ENCODE measurements at regions not wholly inside any gene's neighbourhood (a gene's known extent, or its start where the extent isn't known, plus 50 kb on each side); places are given as distances from the start of the nearest gene placed in this dataset.
A peak's percentile ranks its signal among the peaks of the same experiment; 100 is the strongest.
"Not testable (repeated sequence)": the region's sequence is repeated elsewhere in the genome, so short reads cannot be mapped to it uniquely, and the experiment has no call there.

- peak; percentile 2 for DNase-seq (ENCODE audit: low read depth)
Observed at GRCh38 chr1:105608713-105609112, 1447.8 kb upstream of the PRMT6 start.

DNA sequence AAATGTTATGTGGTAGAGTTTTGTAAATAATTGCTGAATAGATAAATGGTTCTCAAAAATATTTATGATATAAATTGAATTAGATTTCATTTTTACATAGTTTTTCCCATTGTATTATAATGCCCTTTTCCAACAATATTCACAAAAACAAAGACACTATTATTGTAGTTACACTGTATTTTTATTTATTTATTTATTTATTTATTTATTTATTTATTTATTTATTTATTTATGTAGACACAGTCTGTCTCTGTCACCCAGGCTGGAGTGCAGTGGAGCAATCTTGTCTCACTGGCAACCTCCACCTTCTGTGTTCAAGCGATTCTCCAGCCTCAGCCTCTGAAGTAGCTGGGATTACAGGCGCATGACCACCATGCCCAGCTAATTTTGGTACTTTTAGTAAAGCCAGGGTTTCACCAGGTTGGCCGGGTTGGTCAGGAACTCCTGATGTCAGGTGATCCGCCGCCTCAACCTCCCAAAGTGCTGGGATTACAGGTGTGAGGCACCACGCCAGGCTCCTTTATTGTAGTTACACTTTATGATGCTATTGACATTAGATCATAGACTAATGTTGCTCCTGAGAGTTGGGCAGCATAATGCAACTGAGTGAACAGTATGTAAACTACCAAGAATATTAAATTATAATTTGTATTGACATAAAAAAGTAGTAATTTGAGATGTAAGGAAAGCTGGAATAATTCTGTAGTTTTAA, 1430.0 kb upstream of the PRMT6 start:
- TF ChIP-seq, protein P1, sequence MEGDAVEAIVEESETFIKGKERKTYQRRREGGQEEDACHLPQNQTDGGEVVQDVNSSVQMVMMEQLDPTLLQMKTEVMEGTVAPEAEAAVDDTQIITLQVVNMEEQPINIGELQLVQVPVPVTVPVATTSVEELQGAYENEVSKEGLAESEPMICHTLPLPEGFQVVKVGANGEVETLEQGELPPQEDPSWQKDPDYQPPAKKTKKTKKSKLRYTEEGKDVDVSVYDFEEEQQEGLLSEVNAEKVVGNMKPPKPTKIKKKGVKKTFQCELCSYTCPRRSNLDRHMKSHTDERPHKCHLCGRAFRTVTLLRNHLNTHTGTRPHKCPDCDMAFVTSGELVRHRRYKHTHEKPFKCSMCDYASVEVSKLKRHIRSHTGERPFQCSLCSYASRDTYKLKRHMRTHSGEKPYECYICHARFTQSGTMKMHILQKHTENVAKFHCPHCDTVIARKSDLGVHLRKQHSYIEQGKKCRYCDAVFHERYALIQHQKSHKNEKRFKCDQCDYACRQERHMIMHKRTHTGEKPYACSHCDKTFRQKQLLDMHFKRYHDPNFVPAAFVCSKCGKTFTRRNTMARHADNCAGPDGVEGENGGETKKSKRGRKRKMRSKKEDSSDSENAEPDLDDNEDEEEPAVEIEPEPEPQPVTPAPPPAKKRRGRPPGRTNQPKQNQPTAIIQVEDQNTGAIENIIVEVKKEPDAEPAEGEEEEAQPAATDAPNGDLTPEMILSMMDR (IDR thresholded peaks at IDR 0.05; ENCODE audit: insufficient read depth, low read length) = no peak
- no peak overlapping the region for H3K4me3 ChIP-seq (ENCODE audit: low read depth, low read length)
- no peak for DNase-seq (ENCODE audit: low read depth)

More at GRCh38 chr1:105608713-105609112, 1447.8 kb upstream of the PRMT6 start:
- no peak overlapping the region for H3K4me3 ChIP-seq (ENCODE audit: low read depth, low read length)
- TF ChIP-seq, protein P1 (IDR thresholded peaks at IDR 0.05; ENCODE audit: insufficient read depth, low read length) = no peak

- not testable (repeated sequence) for DNase-seq (ENCODE audit: low read depth); H3K4me3 ChIP-seq (ENCODE audit: low read depth, low read length)
Observed at GRCh38 chr1:105631153-105631744, 1425.2 kb upstream of the PRMT6 start.

DNA sequence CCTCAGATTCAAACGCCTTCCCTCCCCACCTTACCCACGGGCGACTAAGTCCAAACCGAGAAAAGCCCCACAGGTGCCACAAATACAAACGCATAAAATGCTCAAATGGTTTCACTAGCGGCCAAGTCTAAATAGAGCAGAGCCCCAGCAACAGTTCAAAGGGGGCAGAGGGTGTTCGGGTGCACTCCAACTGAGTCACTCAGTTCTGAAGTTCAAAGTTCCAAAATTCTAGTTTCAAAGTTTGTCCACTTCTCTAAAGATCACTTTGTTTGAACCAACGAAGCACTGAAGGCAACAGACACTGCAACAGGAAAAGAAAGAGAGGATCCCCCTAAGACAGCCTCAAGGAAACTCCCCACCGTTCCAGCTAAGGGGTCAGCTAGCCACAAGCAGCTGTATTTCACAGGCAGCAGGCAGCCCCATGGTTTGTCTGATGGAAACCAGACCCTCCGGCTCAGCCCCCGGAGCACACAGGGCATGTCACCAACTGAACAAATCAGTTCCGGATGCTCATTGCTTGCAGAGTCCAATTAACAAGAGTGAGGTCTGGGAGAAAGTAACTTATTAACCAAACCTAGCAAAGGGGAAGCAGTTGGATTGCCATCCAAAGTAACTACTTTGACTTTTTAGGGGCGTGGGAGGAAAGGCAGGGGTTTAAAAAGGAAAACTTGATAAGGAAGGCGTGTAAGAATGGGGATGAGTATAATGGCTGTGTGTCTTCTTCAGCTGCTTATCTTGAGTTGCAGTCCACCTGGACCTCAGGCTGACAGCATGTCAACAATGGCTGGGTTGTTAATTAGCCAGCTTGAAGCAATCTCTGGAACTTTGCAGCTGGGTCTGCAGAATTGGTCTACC, 1423.9 kb upstream of the PRMT6 start:
- TF ChIP-seq, protein P1 (IDR thresholded peaks at IDR 0.05; ENCODE audit: insufficient read depth, low read length) = no peak
- H3K4me3 ChIP-seq (ENCODE audit: low read depth, low read length) = no peak overlapping the region
- no peak for DNase-seq (ENCODE audit: low read depth)

- TF ChIP-seq, protein P1 (IDR thresholded peaks at IDR 0.05; ENCODE audit: insufficient read depth, low read length) = no peak
- DNase-seq (ENCODE audit: low read depth) = no peak
- H3K4me3 ChIP-seq (ENCODE audit: low read depth, low read length) = no peak overlapping the region
Observed at GRCh38 chr1:105636052-105636451, 1420.4 kb upstream of the PRMT6 start.

GRCh38 chr1:105641407-105641806, 1415.1 kb upstream of the PRMT6 start:
- DNase-seq (ENCODE audit: low read depth) = no peak
- TF ChIP-seq, protein P1 (IDR thresholded peaks at IDR 0.05; ENCODE audit: insufficient read depth, low read length) = no peak
- H3K4me3 ChIP-seq (ENCODE audit: low read depth, low read length) = no peak overlapping the region

GRCh38 chr1:105652109-105652508, 1404.4 kb upstream of the PRMT6 start:
- H3K4me3 ChIP-seq (ENCODE audit: low read depth, low read length) = no peak overlapping the region
- TF ChIP-seq, protein P1 (IDR thresholded peaks at IDR 0.05; ENCODE audit: insufficient read depth, low read length) = no peak
- DNase-seq (ENCODE audit: low read depth) = no peak

Data from fibroblast of the aortic adventitia (primary cell).